ENCODE measurements at regions not wholly inside any gene's neighbourhood (a gene's known extent, or its start where the extent isn't known, plus 50 kb on each side); places are given as distances from the start of the nearest gene placed in this dataset.

DNA sequence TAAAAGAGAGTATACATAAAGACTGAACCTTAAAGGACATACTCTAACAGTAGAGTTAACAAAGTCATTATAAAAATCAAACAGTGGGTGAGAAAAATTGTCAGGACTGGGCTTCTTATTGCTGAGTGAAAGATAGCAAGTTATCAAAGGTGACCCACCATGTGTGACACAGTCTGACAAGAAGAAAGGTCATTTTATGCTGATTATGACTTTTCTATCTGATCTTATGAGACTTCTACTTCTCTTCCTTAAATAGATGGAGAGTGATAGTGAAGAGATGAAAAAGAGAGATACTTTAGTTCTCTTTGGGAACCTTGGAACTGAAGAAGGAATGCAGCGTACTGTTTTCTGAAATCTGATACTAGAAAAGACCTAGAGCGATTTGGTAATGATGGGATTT lies 2157.1 kb downstream of the NCAM2 start:
- Mint-ChIP-seq H3K27me3 (ENCODE audit: low read depth) (no peaks in the 10 kb centered on the region), H3K4me3 (no peak overlapping the region), H3K9me3 (no peaks in the 10 kb centered on the region), H3K4me1 (no peaks in the 10 kb centered on the region), H3K36me3 (ENCODE audit: low read depth) (no peaks in the 10 kb centered on the region), H3K27ac (no peak overlapping the region)
- no peak for TF ChIP-seq CTCF (IDR thresholded peaks at IDR 0.05; ENCODE audit: unreplicated experiment in 3 of 3)

DNA sequence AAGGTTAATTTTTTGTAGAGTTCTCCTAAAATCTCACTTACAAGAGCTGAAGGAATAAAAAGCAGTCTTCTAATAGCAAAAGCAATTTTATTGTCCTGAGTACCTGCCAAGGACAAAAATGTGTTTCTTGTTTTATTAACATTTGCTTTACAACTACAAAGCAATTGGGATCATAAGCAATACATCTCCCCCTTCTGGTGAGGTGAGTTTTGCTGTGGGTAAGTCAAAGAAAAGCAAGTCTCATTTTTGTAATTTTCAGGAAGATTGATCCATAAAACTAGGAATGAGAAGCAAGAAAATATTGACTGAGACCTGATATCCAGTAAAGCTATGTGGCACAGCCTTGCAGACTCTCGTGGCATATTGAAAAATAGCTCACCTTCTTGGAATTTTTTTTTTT lies 2162.7 kb downstream of the NCAM2 start:
- H3K27me3 Mint-ChIP-seq (ENCODE audit: low read depth): no peaks in the 10 kb centered on the region
- H3K36me3 Mint-ChIP-seq (ENCODE audit: low read depth): no peaks in the 10 kb centered on the region
- no peak for TF ChIP-seq CTCF (IDR thresholded peaks at IDR 0.05; ENCODE audit: unreplicated experiment in 3 of 3)
- no peaks in the 10 kb centered on the region for H3K9me3 Mint-ChIP-seq
- no peaks in the 10 kb centered on the region for H3K4me1 Mint-ChIP-seq
- H3K4me3 Mint-ChIP-seq: no peak overlapping the region
- H3K27ac Mint-ChIP-seq: no peak overlapping the region

GRCh38 chr21:23162198-23162946 lies 2164.2 kb downstream of the NCAM2 start:
- Mint-ChIP-seq H3K27ac (no peak overlapping the region), H3K27me3 (ENCODE audit: low read depth) (no peaks in the 10 kb centered on the region), H3K36me3 (ENCODE audit: low read depth) (no peaks in the 10 kb centered on the region), H3K4me1 (no peaks in the 10 kb centered on the region), H3K4me3 (no peak overlapping the region), H3K9me3 (no peaks in the 10 kb centered on the region)
- TF ChIP-seq CTCF (IDR thresholded peaks at IDR 0.05; ENCODE audit: unreplicated experiment in 3 of 3): no peak
